T-helper 2 cell treated with Interferon-gamma antibody and Interleukin-4, amounts not matched to agents 100 ng/mL and 5 ng/mL, for 36 hours (primary cell): ENCODE measurements at regions not wholly inside any gene's neighbourhood (a gene's known extent, or its start where the extent isn't known, plus 50 kb on each side); places are given as distances from the start of the nearest gene placed in this dataset.

Experiments used
- intact Hi-C: fragments of 100-400 bp; cut with micrococcal nuclease; formaldehyde crosslinking; loops from one replicate; pipeline ENCODE4 v1.15.1; 2023

- intact Hi-C loops = no loop called here
Measured at GRCh38 chr22:42217752-42218280, 52.6 kb downstream of the TCF20 start.

GRCh38 chr22:42217019-42217751 lies 53.3 kb downstream of the TCF20 start:
- intact Hi-C loops = no loop called here

- intact Hi-C loops = no loop called here
Measured at GRCh38 chr22:42214633-42215415, 55.6 kb downstream of the TCF20 start.

- intact Hi-C loops = no loop called here
Measured at GRCh38 chr22:42208362-42208761, 62.1 kb downstream of the TCF20 start.

- intact Hi-C loops = no loop called here
Measured at GRCh38 chr22:42207918-42208317, 62.5 kb downstream of the TCF20 start.

- intact Hi-C loops = loop anchor here (2.0 to 5.0 kb wide), 2 partner anchors 23 to 64 kb away; no protein-coding TSS in a partner anchor
Measured at GRCh38 chr22:42203609-42204008, 66.8 kb downstream of the TCF20 start.

GRCh38 chr22:42202669-42203068 lies 67.8 kb downstream of the TCF20 start:
- intact Hi-C loops = loop anchor here (2.0 to 5.0 kb wide), 2 partner anchors 22 to 65 kb away; no protein-coding TSS in a partner anchor

GRCh38 chr22:42202048-42202447 lies 68.4 kb downstream of the TCF20 start:
- intact Hi-C loops = loop anchor here (2.0 to 5.0 kb wide), 2 partner anchors 21 to 65 kb away; no protein-coding TSS in a partner anchor

- intact Hi-C loops = no loop called here
Measured at GRCh38 chr22:42199025-42199424, 68.4 kb upstream of the CYP2D6 start.

GRCh38 chr22:42198226-42198625 lies 67.6 kb upstream of the CYP2D6 start:
- intact Hi-C loops = no loop called here

GRCh38 chr22:42196454-42196853 lies 65.8 kb upstream of the CYP2D6 start:
- intact Hi-C loops = no loop called here

- intact Hi-C loops = no loop called here
Measured at GRCh38 chr22:42194953-42195352, 64.3 kb upstream of the CYP2D6 start.

- intact Hi-C loops = no loop called here
Measured at GRCh38 chr22:42194104-42194851, 63.7 kb upstream of the CYP2D6 start.

GRCh38 chr22:42192547-42192946 lies 61.9 kb upstream of the CYP2D6 start:
- intact Hi-C loops = no loop called here

- intact Hi-C loops = no loop called here
Measured at GRCh38 chr22:42190274-42190673, 59.7 kb upstream of the CYP2D6 start.

- intact Hi-C loops = no loop called here
Measured at GRCh38 chr22:42189761-42190160, 59.2 kb upstream of the CYP2D6 start.

- intact Hi-C loops = no loop called here
Measured at GRCh38 chr22:42188808-42189447, 58.3 kb upstream of the CYP2D6 start.

- intact Hi-C loops = no loop called here
Measured at GRCh38 chr22:42187646-42188045, 57.0 kb upstream of the CYP2D6 start.

GRCh38 chr22:42185915-42186439 lies 55.4 kb upstream of the CYP2D6 start:
- intact Hi-C loops = no loop called here

- intact Hi-C loops = no loop called here
Measured at GRCh38 chr22:42184852-42185251, 54.2 kb upstream of the CYP2D6 start.
